Activated T-cell treated with anti-CD3 and anti-CD28 coated beads, Interleukin-2, amount 50 U/mL, for 72 hours (primary cell): ENCODE measurements at regions not wholly inside any gene's neighbourhood (a gene's known extent, or its start where the extent isn't known, plus 50 kb on each side); places are given as distances from the start of the nearest gene placed in this dataset.
"Not testable (repeated sequence)": the region's sequence is repeated elsewhere in the genome, so short reads cannot be mapped to it uniquely, and the experiment has no call there.

Experiments used
- ATAC-seq, 2 donors: fragments of 150-1000 bp; cut with Tn5 transposase; replicated peaks in 1 of 2; 2 replicates each; pipeline ENCODE4 v1.10.0; 2021; ENCODE audit warnings: moderate library complexity in 2 of 2, mild to moderate bottlenecking in 1 of 2
- DNase-seq, 2 donors: peaks; one replicate each; pipeline ENCODE4 v3.0.0; 2021 to 2022; ENCODE audit warnings: mixed read lengths in 1 of 2
- H3K27ac Mint-ChIP-seq: one replicate; pipeline ENCODE4 v1.8.0; 2022; ENCODE audit warnings: mild to moderate bottlenecking, moderate library complexity, mixed read lengths
- H3K27me3 Mint-ChIP-seq: one replicate; pipeline ENCODE4 v1.8.0; 2022; ENCODE audit warnings: low read depth, mixed read lengths
- H3K36me3 Mint-ChIP-seq, 2 donors: one replicate each; pipeline ENCODE4 v1.8.0; 2022; ENCODE audit warnings: mixed read lengths in 2 of 2, mild to moderate bottlenecking in 1 of 2; ENCODE audit not compliant: insufficient read depth in 2 of 2
- H3K4me1 Mint-ChIP-seq: one replicate; pipeline ENCODE4 v1.8.0; 2022; ENCODE audit warnings: low read depth, mixed read lengths
- H3K4me3 Mint-ChIP-seq, 2 donors: one replicate each; pipeline ENCODE4 v1.8.0; 2022; ENCODE audit warnings: mild to moderate bottlenecking in 2 of 2, mixed read lengths in 2 of 2, moderate library complexity in 2 of 2
- H3K9me3 Mint-ChIP-seq, 2 donors: one replicate each; pipeline ENCODE4 v1.8.0; 2022; ENCODE audit warnings: mixed read lengths in 2 of 2

- no peaks in the 10 kb centered on the region for H3K27me3 Mint-ChIP-seq
- H3K36me3 Mint-ChIP-seq: no peaks in the 10 kb centered on the region
- no peaks in the 10 kb centered on the region for H3K4me1 Mint-ChIP-seq
- DNase-seq: no peak
- peaks cover 0 to 3% of the 10 kb centered on the region in 2 donors for H3K9me3 Mint-ChIP-seq
- no peak for ATAC-seq
- no peak overlapping the region for H3K4me3 Mint-ChIP-seq
- no peak overlapping the region for H3K27ac Mint-ChIP-seq
Measured at GRCh38 chr17:71202449-71202848, 918.4 kb upstream of the SOX9 start.

- H3K4me1 Mint-ChIP-seq: no peaks in the 10 kb centered on the region
- H3K27ac Mint-ChIP-seq: no peak overlapping the region
- DNase-seq (no peak), ATAC-seq (no peak)
- no peaks in the 10 kb centered on the region for H3K27me3 Mint-ChIP-seq
- peaks cover 0 to 3% of the 10 kb centered on the region in 2 donors for H3K9me3 Mint-ChIP-seq
- no peak overlapping the region for H3K4me3 Mint-ChIP-seq
- H3K36me3 Mint-ChIP-seq: no peaks in the 10 kb centered on the region
Measured at GRCh38 chr17:71203953-71204352, 916.9 kb upstream of the SOX9 start.

GRCh38 chr17:71205951-71206350, 914.9 kb upstream of the SOX9 start:
- DNase-seq, H3K9me3 Mint-ChIP-seq, H3K4me3 Mint-ChIP-seq, H3K27me3 Mint-ChIP-seq, H3K4me1 Mint-ChIP-seq, H3K27ac Mint-ChIP-seq, ATAC-seq, H3K36me3 Mint-ChIP-seq: not testable (repeated sequence)

- Mint-ChIP-seq H3K4me1 (no peaks in the 10 kb centered on the region), H3K9me3 (peaks cover 2 to 4% of the 10 kb centered on the region in 2 donors), H3K4me3 (no peak overlapping the region), H3K27ac (no peak overlapping the region), H3K36me3 (peaks cover 0 to 5% of the 10 kb centered on the region in 2 donors), H3K27me3 (no peaks in the 10 kb centered on the region)
- DNase-seq (no peak), ATAC-seq (no peak)
Measured at GRCh38 chr17:71208111-71208704, 912.6 kb upstream of the SOX9 start.

- Mint-ChIP-seq H3K27me3 (no peaks in the 10 kb centered on the region), H3K27ac (no peak overlapping the region), H3K4me3 (no peak overlapping the region), H3K9me3 (peaks cover 7 to 8% of the 10 kb centered on the region in 2 donors), H3K36me3 (peaks cover 0 to 5% of the 10 kb centered on the region in 2 donors), H3K4me1 (no peaks in the 10 kb centered on the region)
- ATAC-seq (no peak), DNase-seq (no peak)
Measured at GRCh38 chr17:71213936-71214335, 906.9 kb upstream of the SOX9 start.

GRCh38 chr17:71217769-71218168, 903.1 kb upstream of the SOX9 start:
- ATAC-seq (no peak), DNase-seq (no peak)
- H3K4me3 Mint-ChIP-seq: no peak overlapping the region
- H3K27me3 Mint-ChIP-seq: no peaks in the 10 kb centered on the region
- H3K36me3 Mint-ChIP-seq: peaks cover 0 to under 1% of the 10 kb centered on the region in 2 donors
- H3K4me1 Mint-ChIP-seq: no peaks in the 10 kb centered on the region
- H3K9me3 Mint-ChIP-seq: peaks cover 6 to 11% of the 10 kb centered on the region in 2 donors
- no peak overlapping the region for H3K27ac Mint-ChIP-seq

GRCh38 chr17:71224824-71225575, 895.8 kb upstream of the SOX9 start:
- ATAC-seq: no peak
- Mint-ChIP-seq H3K4me1 (no peaks in the 10 kb centered on the region), H3K27me3 (no peaks in the 10 kb centered on the region), H3K9me3 (peaks cover 2 to 9% of the 10 kb centered on the region in 2 donors), H3K4me3 (no peak overlapping the region), H3K27ac (no peak overlapping the region), H3K36me3 (no peaks in the 10 kb centered on the region)
- no peak for DNase-seq

GRCh38 chr17:71227841-71228240, 893.0 kb upstream of the SOX9 start:
- H3K4me1 Mint-ChIP-seq: no peaks in the 10 kb centered on the region

GRCh38 chr17:71229070-71229469, 891.8 kb upstream of the SOX9 start:
- ATAC-seq: no peak
- H3K9me3 Mint-ChIP-seq: peaks cover 7% of the 10 kb centered on the region in 2 donors

More at GRCh38 chr17:71227841-71228240, 893.0 kb upstream of the SOX9 start:
- Mint-ChIP-seq H3K36me3 (no peaks in the 10 kb centered on the region), H3K27me3 (no peaks in the 10 kb centered on the region), H3K9me3 (peaks cover 5 to 6% of the 10 kb centered on the region in 2 donors), H3K27ac (no peak overlapping the region), H3K4me3 (no peak overlapping the region)
- DNase-seq: no peak
- ATAC-seq: no peak

GRCh38 chr17:71232801-71233559, 887.8 kb upstream of the SOX9 start:
- DNase-seq: no peak
- no peak overlapping the region for H3K27ac Mint-ChIP-seq
- H3K4me1 Mint-ChIP-seq: no peaks in the 10 kb centered on the region
- no peak overlapping the region for H3K4me3 Mint-ChIP-seq
- H3K36me3 Mint-ChIP-seq: no peaks in the 10 kb centered on the region
- H3K9me3 Mint-ChIP-seq: peaks cover 7% of the 10 kb centered on the region in 2 donors
- no peak for ATAC-seq
- no peaks in the 10 kb centered on the region for H3K27me3 Mint-ChIP-seq

More at GRCh38 chr17:71229070-71229469, 891.8 kb upstream of the SOX9 start:
- Mint-ChIP-seq H3K27me3 (no peaks in the 10 kb centered on the region), H3K4me1 (no peaks in the 10 kb centered on the region), H3K36me3 (no peaks in the 10 kb centered on the region), H3K27ac (no peak overlapping the region), H3K4me3 (no peak overlapping the region)
- no peak for DNase-seq

GRCh38 chr17:71234349-71234748, 886.5 kb upstream of the SOX9 start:
- no peaks in the 10 kb centered on the region for H3K27me3 Mint-ChIP-seq
- H3K4me1 Mint-ChIP-seq: no peaks in the 10 kb centered on the region
- no peak overlapping the region for H3K27ac Mint-ChIP-seq
- no peak for DNase-seq
- no peak overlapping the region for H3K4me3 Mint-ChIP-seq
- H3K36me3 Mint-ChIP-seq: no peaks in the 10 kb centered on the region
- ATAC-seq: no peak
- H3K9me3 Mint-ChIP-seq: peaks cover 5 to 7% of the 10 kb centered on the region in 2 donors

- H3K9me3 Mint-ChIP-seq: peaks cover 2 to 6% of the 10 kb centered on the region in 2 donors
- no peak overlapping the region for H3K4me3 Mint-ChIP-seq
- no peaks in the 10 kb centered on the region for H3K27me3 Mint-ChIP-seq
- no peaks in the 10 kb centered on the region for H3K36me3 Mint-ChIP-seq
- H3K27ac Mint-ChIP-seq: no peak overlapping the region
- ATAC-seq (no peak), DNase-seq (no peak)
- H3K4me1 Mint-ChIP-seq: no peaks in the 10 kb centered on the region
Measured at GRCh38 chr17:71237903-71238538, 882.8 kb upstream of the SOX9 start.
